Left colon (tissue), 2 donors: ENCODE measurements at regions not wholly inside any gene's neighbourhood (a gene's known extent, or its start where the extent isn't known, plus 50 kb on each side); places are given as distances from the start of the nearest gene placed in this dataset.
"Not testable (repeated sequence)": the region's sequence is repeated elsewhere in the genome, so short reads cannot be mapped to it uniquely, and the experiment has no call there.

Experiments used
- ATAC-seq: fragments of 200-7000 bp; cut with Tn5 transposase; one replicate; pipeline ENCODE4 v1.9.1; 2020; ENCODE audit warnings: mild to moderate bottlenecking, moderate library complexity
- DNase-seq, 2 donors: peaks; one replicate each; pipeline ENCODE4 v3.0.0-alpha.2; 2020
- intact Hi-C, 2 donors: fragments of 100-400 bp; cut with DNase I in 1 of 2; cut with micrococcal nuclease in 1 of 2; formaldehyde crosslinking; loops; one replicate each; pipeline versions ENCODE4 v1.11.2 to v1.14.0; 2022; cut with DNase I, micrococcal nuclease
- donor health status: DM: no; HTN: no; CAD: no.
- donor health status: DM: yes; HTN: yes; CAD: no.

DNA sequence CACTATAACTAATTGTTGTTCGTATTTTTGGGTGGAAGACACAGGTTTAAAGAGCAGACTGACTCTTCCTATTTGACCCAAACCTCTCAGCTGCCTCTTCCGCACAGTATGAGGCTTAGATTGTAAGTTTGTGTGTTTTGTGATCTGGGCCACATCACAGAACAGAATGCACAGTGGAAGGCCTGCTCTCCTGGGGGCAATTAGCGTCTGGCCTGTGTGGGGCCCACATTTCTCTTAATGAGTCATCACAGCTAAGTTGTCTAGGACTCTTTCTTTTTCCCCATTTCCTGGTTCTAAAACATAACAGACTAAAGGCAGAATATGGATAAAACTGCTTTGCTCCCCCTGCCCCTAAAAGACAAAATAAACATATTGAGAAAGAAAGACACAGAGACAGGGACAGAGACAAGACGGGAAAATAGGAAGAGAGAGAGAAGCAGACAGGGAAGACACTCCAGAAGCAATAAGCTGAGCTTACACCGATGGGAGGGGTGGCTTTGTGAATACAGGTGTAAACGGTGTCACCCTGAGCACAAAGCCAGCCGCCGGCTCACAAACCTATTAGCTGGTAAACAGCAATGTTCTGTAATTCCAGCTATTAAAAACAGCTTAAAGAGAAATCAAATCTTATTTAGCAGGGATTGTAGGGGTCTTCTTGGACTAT is 127.4 kb upstream of the OPCML start:
- DNase-seq (no peak), ATAC-seq (no peak)
- intact Hi-C loops = no loop called here

- DNase-seq (no peak), ATAC-seq (no peak)
- intact Hi-C loops = no loop called here
Observed at GRCh38 chr11:133657054-133657453, 124.8 kb upstream of the OPCML start.

GRCh38 chr11:133656082-133656635 is 123.9 kb upstream of the OPCML start:
- no peak for DNase-seq
- no peak for ATAC-seq
- intact Hi-C loops = no loop called here

DNA sequence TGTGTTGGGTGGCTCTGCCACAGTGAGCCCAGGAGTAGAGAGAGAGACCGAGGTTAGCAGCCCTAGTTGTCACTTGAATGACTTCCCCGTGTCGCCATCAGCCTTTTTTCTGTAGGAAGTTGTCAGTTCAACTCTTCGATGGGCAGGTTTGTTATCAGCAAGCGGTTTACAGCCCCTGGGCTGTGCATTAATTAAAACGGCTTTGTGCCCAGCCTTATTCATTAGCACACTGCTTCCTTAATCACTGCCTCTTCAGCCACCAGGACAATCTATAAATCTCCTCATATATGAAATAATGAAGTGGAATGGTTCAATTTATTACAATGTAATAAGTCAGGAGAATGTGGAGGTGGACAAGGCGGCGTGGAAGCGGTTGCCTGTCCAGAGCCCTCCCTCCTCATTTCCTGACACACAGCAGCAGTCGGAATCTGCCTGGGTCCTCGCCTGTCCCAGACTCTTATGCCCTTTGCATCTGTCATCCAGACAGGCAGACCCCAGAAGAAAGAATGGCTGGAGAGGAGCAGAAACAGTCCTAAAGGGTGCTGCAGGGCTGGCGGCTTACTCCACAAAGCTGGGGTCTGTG is 122.4 kb upstream of the OPCML start:
- intact Hi-C loops = no loop called here
- DNase-seq = no peak

DNA sequence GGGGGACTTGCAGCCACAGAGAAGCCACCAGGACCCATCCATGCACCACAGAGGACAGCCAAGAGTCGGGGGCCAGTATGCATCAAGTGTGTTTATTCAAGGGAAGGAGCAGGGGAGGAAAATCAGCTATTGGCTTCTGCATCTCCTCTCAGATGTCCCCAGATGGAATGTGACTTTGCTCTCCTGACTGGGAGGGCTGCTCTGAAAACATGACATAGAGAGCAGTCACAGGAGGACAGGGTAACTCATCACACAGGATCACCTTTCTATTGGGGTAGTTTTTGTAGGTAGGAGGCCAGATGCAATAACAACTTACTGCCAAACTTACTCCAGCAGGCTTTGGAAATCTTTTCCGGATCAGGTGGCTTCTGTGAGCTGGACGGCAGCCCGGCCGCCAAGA is 121.0 kb upstream of the OPCML start:
- ATAC-seq (no peak), DNase-seq (no peak)
- intact Hi-C loops = no loop called here

More for the DNA sequence above, 122.4 kb upstream of the OPCML start:
- no peak for ATAC-seq

DNA sequence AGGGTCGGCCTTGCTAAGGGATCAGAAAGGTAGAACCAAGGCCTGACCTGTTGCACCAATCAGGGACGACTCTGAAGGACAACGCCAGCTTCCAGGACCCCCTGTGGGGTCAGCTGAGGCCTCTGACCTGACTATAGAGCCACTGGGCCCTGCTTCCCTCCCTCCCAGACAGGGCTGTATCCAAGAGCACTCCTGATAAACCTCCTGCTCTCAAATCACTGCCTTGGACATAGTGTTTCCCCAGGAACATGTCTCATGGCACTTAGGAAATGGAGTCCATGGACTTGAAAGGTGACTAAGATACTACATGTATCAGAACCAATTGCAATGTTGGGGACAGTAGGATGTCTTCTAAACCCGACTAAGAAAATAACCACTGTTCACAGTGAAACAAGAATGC is 117.8 kb upstream of the OPCML start:
- intact Hi-C loops = no loop called here
- DNase-seq (no peak), ATAC-seq (no peak)

GRCh38 chr11:133649040-133649439 is 116.7 kb upstream of the OPCML start:
- intact Hi-C loops = no loop called here
- ATAC-seq = no peak

GRCh38 chr11:133639408-133639807 is 107.1 kb upstream of the OPCML start:
- ATAC-seq (no peak), DNase-seq (no peak)
- intact Hi-C loops = no loop called here

More at GRCh38 chr11:133649040-133649439, 116.7 kb upstream of the OPCML start:
- DNase-seq = no peak

- no peak for DNase-seq
- intact Hi-C loops = no loop called here
- no peak for ATAC-seq
Observed at GRCh38 chr11:133638921-133639320, 106.6 kb upstream of the OPCML start.

GRCh38 chr11:133636711-133637355 is 104.5 kb upstream of the OPCML start:
- ATAC-seq = no peak
- no peak for DNase-seq
- intact Hi-C loops = no loop called here

DNA sequence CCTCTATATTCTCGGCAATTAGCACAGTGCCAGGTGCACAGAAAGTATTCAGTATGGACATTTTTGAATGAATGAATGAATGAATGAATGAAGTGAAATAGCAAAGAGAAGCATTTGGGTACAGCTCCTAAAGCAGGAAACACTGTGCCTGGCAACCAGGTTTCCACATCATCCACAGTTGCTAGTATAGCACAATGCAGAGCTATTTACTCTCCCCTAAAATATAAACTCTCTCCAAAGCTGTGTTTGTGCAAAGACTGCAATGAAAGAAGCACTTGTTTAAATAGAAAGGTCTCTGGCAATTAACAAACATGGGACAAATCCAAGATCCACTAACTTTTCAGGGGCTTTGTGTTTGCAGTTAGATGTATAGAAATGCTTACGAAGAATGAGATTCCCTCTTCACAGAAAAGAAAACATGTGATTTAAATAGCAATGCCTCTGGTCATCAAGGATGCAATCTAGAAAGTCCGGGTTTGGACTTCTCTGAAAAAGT is 103.0 kb upstream of the OPCML start:
- DNase-seq (no peak), ATAC-seq (no peak)
- intact Hi-C loops = no loop called here

DNA sequence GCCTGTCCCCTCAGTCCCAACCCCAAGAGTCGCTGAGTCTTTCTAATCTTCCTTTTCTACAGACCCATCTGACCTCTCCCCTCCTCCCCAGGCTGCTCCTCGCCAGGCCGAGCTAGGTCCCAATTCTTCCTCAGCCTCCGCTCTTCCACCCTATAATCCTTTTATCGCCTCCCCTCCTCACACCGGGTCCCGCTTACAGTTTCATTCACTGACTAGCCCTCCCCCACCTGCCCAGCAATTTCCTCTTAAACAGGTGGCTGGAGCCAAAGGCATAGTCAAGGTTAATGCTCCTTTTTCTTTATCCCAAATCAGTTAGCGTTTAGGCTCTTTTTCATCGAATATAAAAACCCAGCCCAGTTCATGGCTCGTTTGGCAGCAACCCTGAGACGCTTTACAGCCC is 96.1 kb upstream of the OPCML start:
- ATAC-seq, intact Hi-C loops, DNase-seq: not testable (repeated sequence)

DNA sequence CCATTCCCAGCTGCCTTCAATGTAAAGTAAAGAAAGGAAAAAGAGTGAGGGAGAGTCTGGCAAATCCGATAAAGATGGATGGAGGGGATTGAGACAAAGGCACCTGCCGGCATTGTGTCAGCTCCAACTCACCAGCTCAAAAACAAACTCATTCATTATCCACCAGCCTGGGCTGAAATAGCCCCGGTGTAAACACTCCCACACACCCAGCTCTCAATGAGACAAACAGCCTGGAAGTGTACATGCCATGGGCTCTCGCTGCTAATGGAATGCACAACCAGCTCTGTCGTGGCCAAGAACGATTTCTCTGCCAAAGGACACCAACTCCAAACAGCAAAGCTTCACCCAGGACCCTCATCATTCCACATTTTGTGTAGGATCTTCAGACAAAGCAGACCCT is 89.3 kb upstream of the OPCML start:
- intact Hi-C loops = no loop called here
- ATAC-seq (no peak), DNase-seq (no peak)

- intact Hi-C loops = no loop called here
- ATAC-seq (no peak), DNase-seq (no peak)
Observed at GRCh38 chr11:133619973-133620372, 87.7 kb upstream of the OPCML start.

DNA sequence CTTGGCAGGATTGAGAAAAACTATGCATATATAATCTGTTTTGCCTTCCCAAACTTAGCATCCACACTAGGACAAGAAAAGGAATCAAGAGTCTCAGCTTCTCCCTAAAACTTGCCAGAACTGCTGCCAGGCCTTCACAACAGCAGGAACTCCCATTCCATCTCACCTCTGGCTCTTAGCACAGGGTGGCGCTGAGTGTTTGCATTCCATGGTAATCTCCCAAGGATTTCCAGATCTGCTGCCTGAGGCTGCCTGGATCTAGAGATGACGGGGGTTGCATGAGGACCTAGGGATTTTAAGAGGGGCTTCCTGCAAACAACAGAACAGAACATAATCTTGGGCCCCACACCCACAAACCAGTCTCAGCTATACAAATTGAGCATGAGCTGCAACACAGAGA is 87.1 kb upstream of the OPCML start:
- intact Hi-C loops = no loop called here
- ATAC-seq (no peak), DNase-seq (no peak)

DNA sequence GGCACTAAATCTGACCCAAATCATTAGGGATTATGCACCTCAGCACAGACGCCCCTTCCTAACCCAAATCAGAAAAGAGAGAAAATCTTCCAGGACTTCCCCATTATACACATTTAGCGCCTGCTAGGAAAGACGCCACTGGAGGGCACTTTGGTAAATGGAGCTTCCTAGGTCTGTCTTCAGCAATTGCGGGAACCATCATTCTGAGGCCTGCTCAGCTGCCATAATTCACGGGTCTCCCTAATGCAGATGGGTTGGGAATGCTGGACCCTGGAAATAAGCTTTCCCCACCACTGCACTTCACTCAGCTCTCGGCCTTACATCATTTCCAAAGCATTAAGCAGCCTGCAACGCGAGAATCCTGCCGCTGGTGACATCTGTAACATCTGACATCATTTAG is 86.2 kb upstream of the OPCML start:
- intact Hi-C loops = no loop called here
- ATAC-seq (no peak), DNase-seq (no peak)

DNA sequence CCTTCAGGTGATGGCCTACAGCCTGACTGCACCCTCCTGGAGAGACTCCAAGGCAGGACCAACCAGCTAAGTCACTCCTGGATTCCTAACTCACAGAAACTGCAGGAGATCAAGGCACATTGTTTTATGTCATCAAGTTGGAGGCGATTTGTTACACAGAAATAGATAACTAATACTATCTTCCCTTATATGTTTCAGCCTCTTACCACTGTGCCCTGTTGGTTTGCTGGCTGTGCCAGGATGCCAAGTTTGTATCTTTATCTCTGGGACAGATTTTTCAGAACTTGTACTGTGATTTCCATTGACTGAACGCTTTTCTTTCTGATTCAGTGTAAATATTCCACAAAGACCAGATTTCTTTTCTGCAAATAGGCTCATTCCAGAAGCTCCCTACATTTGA is 76.2 kb upstream of the OPCML start:
- intact Hi-C loops = no loop called here
- no peak for DNase-seq
- no peak for ATAC-seq

GRCh38 chr11:133606124-133606523 is 73.8 kb upstream of the OPCML start:
- DNase-seq = no peak
- intact Hi-C loops = no loop called here
- no peak for ATAC-seq

DNA sequence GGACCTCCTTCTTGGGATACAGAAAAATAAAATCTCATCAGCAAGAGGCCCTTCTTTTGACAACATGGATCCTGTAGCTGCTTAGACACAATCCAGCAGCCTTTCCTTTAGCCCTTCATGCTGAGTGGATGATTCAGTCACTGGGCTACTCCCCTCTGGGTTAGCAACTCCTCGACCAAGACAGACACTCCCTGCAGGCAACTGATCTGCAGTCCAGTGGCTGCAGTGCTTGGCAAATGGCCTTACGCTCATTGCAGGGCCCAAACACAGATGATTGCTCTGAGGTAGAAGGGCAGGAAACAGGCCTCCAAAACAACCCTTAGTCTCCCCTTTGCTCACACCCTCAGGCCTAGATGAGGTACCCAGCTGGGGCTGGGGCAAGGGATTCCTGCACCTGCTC is 73.2 kb upstream of the OPCML start:
- intact Hi-C loops = no loop called here
- no peak for DNase-seq
- no peak for ATAC-seq

- DNase-seq (no peak), ATAC-seq (no peak)
- intact Hi-C loops = no loop called here
Observed at GRCh38 chr11:133601641-133602040, 69.3 kb upstream of the OPCML start.
